ENCODE measurements at regions not wholly inside any gene's neighbourhood (a gene's known extent, or its start where the extent isn't known, plus 50 kb on each side); places are given as distances from the start of the nearest gene placed in this dataset.

GRCh38 chr10:91046869-91047268 lies 126.0 kb upstream of the ANKRD1 start:
- no peak for TF ChIP-seq TAF1 (IDR thresholded peaks at IDR 0.05; ENCODE audit: borderline replicate concordance, insufficient read depth, low read length)
- no peak for TF ChIP-seq POLR2AphosphoS5 (IDR thresholded peaks at IDR 0.05; ENCODE audit: low read depth, low read length)
- no peak for TF ChIP-seq SIN3A (IDR thresholded peaks at IDR 0.05; ENCODE audit: borderline replicate concordance, insufficient read depth, low read length)
- TF ChIP-seq REST (IDR thresholded peaks at IDR 0.05; ENCODE audit: insufficient read depth in 1 of 2, low read depth in 2 of 2, low read length in 2 of 2), result no peak
- TF ChIP-seq FOXP2 (optimal IDR thresholded peaks at IDR 0.05; ENCODE audit: borderline replicate concordance, extremely low read depth, extremely low read length, insufficient read depth), result no peak
